GM12874 (cell line): ENCODE measurements at regions not wholly inside any gene's neighbourhood (a gene's known extent, or its start where the extent isn't known, plus 50 kb on each side); places are given as distances from the start of the nearest gene placed in this dataset.

Experiments used
- CTCF ChIP-seq: IDR thresholded peaks from 2 replicates; pipeline ENCODE4 v1.5.1; 2011; ENCODE audit warnings: low read depth, mild to moderate bottlenecking, control low read depth, low read length, moderate library complexity; ENCODE audit not compliant: insufficient read depth

DNA sequence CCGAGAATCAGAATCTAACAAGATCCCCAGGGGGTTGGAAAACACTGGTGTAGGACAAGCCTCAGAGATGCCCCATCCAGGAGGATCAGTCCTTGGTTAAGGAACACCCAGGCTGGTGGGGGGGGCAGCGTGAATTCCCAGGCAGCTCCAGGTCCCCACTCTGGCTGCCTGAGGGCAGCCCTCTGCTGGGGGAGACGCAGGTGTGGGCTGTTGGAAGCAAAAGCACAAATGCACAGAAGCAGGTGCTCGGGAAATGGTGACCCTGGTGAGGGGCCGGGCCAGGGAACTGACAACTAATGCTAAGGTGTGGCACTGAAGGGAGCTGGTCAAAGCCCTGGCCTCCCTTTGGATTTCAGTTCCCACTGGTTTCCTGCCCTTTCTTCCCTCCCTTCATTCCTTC lies 140.8 kb upstream of the CDH5 start:
- TF ChIP-seq CTCF, result no peak

GRCh38 chr16:66224626-66225025 lies 141.9 kb upstream of the CDH5 start:
- TF ChIP-seq CTCF, result no peak

GRCh38 chr16:66224186-66224585 lies 142.3 kb upstream of the CDH5 start:
- no peak for TF ChIP-seq CTCF

- no peak for TF ChIP-seq CTCF
These were observed 143.2 kb upstream of the CDH5 start for GRCh38 chr16:66223176-66223780.

- TF ChIP-seq CTCF, result no peak
These were observed 143.7 kb upstream of the CDH5 start for GRCh38 chr16:66222756-66223155.

- TF ChIP-seq CTCF, result no peak
These were observed 145.8 kb upstream of the CDH5 start for GRCh38 chr16:66220702-66221101.

GRCh38 chr16:66219491-66219890 lies 147.0 kb upstream of the CDH5 start:
- TF ChIP-seq CTCF, result no peak
